Neural crest cell (in vitro differentiated cells): ENCODE measurements at regions not wholly inside any gene's neighbourhood (a gene's known extent, or its start where the extent isn't known, plus 50 kb on each side); places are given as distances from the start of the nearest gene placed in this dataset.

Experiments
- DNase-seq: peaks from one replicate; pipeline ENCODE4 v3.0.0; 2021; ENCODE audit warnings: low read depth, mixed read lengths, low spot score
- H3K27ac Mint-ChIP-seq: one replicate; pipeline ENCODE4 v1.8.0; 2021; ENCODE audit warnings: mild to moderate bottlenecking, mixed read lengths; ENCODE audit not compliant: unreplicated experiment
- H3K27me3 Mint-ChIP-seq: 2 replicates; pipeline ENCODE4 v1.8.0; 2021; ENCODE audit warnings: low read depth, mild to moderate bottlenecking, mixed read lengths
- H3K36me3 Mint-ChIP-seq: 2 replicates; pipeline ENCODE4 v1.8.0; 2021; ENCODE audit warnings: low read depth, mild to moderate bottlenecking, mixed read lengths
- H3K4me1 Mint-ChIP-seq: 2 replicates; pipeline ENCODE4 v1.8.0; 2021; ENCODE audit warnings: mixed read lengths
- H3K4me3 Mint-ChIP-seq: one replicate; pipeline ENCODE4 v1.8.0; 2021; ENCODE audit warnings: mild to moderate bottlenecking, mixed read lengths
- H3K9me3 Mint-ChIP-seq: 2 replicates; pipeline ENCODE4 v1.8.0; 2021; ENCODE audit warnings: mixed read lengths
- CTCF ChIP-seq: fragments of 200-600 bp; sonication (generic); conservative IDR thresholded peaks from 2 replicates; pipeline ENCODE4 v1.5.0; 2021; ENCODE audit warnings: antibody characterized with exemption, mild to moderate bottlenecking

GRCh38 chr13:61128850-61129645 is 286.6 kb downstream of the PCDH20 start:
- DNase-seq = no peak
- no peak overlapping the region for H3K4me3 Mint-ChIP-seq
- no peak for TF ChIP-seq CTCF
- no peaks in the 10 kb centered on the region for H3K4me1 Mint-ChIP-seq
- H3K36me3 Mint-ChIP-seq = no peaks in the 10 kb centered on the region
- H3K9me3 Mint-ChIP-seq = no peaks in the 10 kb centered on the region
- H3K27me3 Mint-ChIP-seq = no peaks in the 10 kb centered on the region
- no peak overlapping the region for H3K27ac Mint-ChIP-seq

GRCh38 chr13:61123538-61124289 is 291.9 kb downstream of the PCDH20 start:
- Mint-ChIP-seq H3K36me3 (no peaks in the 10 kb centered on the region), H3K4me1 (no peaks in the 10 kb centered on the region), H3K27ac (no peak overlapping the region), H3K27me3 (no peaks in the 10 kb centered on the region), H3K9me3 (peaks cover 2% of the 10 kb centered on the region), H3K4me3 (no peak overlapping the region)
- TF ChIP-seq CTCF = no peak
- DNase-seq = no peak

GRCh38 chr13:61113140-61113658 is 302.4 kb downstream of the PCDH20 start:
- DNase-seq = no peak
- H3K36me3 Mint-ChIP-seq = no peaks in the 10 kb centered on the region
- no peak for TF ChIP-seq CTCF
- peaks cover 7% of the 10 kb centered on the region for H3K9me3 Mint-ChIP-seq
- H3K4me3 Mint-ChIP-seq = no peak overlapping the region
- H3K27me3 Mint-ChIP-seq = no peaks in the 10 kb centered on the region
- H3K27ac Mint-ChIP-seq = no peak overlapping the region
- no peaks in the 10 kb centered on the region for H3K4me1 Mint-ChIP-seq

- Mint-ChIP-seq H3K36me3 (no peaks in the 10 kb centered on the region), H3K27ac (no peak overlapping the region), H3K27me3 (no peaks in the 10 kb centered on the region), H3K4me3 (no peak overlapping the region), H3K4me1 (no peaks in the 10 kb centered on the region), H3K9me3 (peaks cover 4% of the 10 kb centered on the region)
- no peak for TF ChIP-seq CTCF
- no peak for DNase-seq
Measured at GRCh38 chr13:61111529-61111928, 304.1 kb downstream of the PCDH20 start.

GRCh38 chr13:61110732-61111131 is 304.9 kb downstream of the PCDH20 start:
- Mint-ChIP-seq H3K9me3 (peaks cover 2% of the 10 kb centered on the region), H3K4me1 (no peaks in the 10 kb centered on the region)

More at GRCh38 chr13:61110732-61111131, 304.9 kb downstream of the PCDH20 start:
- H3K4me3 Mint-ChIP-seq = no peak overlapping the region
- no peaks in the 10 kb centered on the region for H3K27me3 Mint-ChIP-seq
- TF ChIP-seq CTCF = no peak
- DNase-seq = no peak
- H3K27ac Mint-ChIP-seq = no peak overlapping the region
- H3K36me3 Mint-ChIP-seq = no peaks in the 10 kb centered on the region
